ENCODE measurements at regions not wholly inside any gene's neighbourhood (a gene's known extent, or its start where the extent isn't known, plus 50 kb on each side); places are given as distances from the start of the nearest gene placed in this dataset.

- ATAC-seq = no peak
Observed at GRCh38 chr13:47111499-47111898, 214.6 kb upstream of the HTR2A start.

DNA sequence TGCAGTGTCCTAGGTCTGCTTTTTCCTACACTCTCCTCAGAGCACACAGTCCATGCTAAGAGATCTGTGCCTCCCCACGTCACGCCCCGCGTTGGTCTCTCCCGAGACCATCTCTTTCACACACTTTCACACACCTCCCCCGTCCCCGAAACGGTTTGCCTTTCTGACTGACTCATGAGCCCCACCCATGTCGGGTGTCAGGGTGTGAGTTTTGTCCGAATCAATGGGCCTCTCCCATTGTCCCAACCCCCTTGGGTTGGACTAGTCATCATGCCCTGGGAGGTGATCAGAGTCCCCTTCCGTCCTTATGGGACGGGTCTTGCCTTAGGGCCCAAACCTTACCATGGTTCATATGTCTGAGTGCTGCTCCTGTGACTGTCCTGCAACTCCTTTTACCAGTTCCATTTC, 214.0 kb upstream of the HTR2A start:
- ATAC-seq = peak; percentile 82

- ATAC-seq = peak; percentile 73
Observed at GRCh38 chr13:47110141-47110540, 213.3 kb upstream of the HTR2A start.

GRCh38 chr13:47109028-47109427, 212.2 kb upstream of the HTR2A start:
- peak; percentile 76 for ATAC-seq

GRCh38 chr13:47100214-47100853, 203.5 kb upstream of the HTR2A start:
- ATAC-seq = no peak

DNA sequence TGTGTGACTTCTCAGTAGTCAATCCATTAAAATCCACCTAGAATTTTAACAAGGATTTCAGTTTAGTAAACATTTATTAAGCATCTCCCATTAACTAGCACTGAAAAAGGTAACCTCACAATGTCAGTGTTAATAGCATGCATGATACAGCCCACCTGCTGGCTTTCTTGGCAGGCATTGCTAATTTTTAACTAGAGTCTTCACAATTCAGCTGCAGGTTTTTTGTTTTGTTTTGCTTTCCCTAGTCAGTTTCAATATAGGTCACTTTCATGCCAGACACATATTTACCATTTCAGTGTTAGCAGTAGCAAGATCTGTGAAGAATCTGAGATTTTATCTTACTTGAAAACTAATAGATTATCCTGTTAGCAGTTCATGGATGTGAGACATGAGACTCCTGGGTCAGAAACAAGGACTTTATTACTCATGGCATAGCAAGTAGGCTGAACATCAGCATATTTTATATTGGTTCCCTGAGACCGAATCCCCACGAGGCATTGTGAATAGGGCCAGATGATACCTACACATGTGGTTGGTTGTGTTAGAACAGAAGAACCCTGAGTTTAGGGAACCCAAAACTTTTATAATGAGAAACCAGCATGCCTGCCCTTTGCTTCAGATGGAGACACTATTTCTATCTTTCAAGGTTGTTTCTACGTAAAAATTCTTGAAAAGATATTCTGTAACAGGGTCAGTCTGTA, 198.0 kb upstream of the HTR2A start:
- ATAC-seq = no peak

- ATAC-seq = no peak
Observed at GRCh38 chr13:47092202-47092601, 195.3 kb upstream of the HTR2A start.

- no peak for ATAC-seq
Observed at GRCh38 chr13:47087841-47088240, 191.0 kb upstream of the HTR2A start.

- no peak for ATAC-seq
Observed at GRCh38 chr13:47087241-47087640, 190.4 kb upstream of the HTR2A start.

DNA sequence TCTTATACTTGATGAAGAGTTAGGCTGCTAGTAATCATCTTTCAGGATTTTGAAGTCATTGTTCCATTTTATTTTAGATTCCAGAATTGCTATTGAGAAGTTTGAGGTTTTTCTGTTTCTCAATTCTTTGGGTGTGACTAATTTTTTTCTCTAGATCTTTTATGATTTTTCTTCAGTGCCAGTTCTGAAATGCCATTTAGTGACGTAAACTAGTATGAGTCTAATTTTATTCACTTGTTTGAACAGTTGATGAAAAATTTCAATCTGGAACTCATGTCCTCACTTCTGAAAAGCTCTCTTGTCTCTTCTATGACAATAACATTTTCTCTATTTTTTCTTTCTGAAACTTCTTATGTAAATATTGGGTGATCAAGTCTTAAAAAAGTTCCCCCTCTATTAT, 188.5 kb upstream of the HTR2A start:
- no peak for ATAC-seq

DNA sequence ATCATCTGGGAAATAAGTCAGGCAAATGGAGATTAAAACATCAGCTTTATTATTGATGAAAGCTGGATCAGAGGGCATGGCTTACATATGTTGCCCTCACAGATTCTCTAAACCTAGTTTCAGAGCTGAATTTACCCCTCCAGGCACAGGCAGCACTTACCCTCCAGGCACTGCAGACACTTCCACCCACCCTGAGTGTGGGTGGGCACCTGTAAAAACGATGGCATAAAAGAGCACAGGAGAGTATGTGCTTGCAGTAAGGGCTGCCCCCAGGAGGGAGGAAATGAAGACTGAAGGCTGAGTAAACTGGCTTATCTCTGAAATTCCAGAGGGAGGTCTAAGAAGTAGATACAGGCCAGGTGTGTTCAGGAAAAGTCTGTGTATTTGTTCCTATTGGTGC, 185.0 kb upstream of the HTR2A start:
- no peak for ATAC-seq

DNA sequence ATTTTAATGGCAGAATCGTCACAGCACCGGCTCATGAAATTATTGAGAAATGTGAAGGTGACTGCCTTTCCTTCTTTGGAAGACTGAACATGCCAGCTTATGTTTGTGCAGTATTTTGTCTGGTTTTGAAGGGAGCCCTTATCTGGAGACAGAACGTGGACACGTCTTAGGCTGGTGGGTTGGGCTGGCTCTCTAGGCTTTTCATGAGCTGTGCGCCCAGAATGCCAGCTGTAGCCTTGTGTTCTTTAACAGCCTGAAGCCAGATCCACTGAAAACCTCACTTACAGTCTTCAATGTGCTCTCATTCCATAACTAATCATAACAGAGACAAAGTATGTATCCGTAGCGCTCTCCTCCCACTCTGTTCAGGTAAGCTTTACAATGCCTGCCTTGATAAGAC, 184.4 kb upstream of the HTR2A start:
- no peak for ATAC-seq

DNA sequence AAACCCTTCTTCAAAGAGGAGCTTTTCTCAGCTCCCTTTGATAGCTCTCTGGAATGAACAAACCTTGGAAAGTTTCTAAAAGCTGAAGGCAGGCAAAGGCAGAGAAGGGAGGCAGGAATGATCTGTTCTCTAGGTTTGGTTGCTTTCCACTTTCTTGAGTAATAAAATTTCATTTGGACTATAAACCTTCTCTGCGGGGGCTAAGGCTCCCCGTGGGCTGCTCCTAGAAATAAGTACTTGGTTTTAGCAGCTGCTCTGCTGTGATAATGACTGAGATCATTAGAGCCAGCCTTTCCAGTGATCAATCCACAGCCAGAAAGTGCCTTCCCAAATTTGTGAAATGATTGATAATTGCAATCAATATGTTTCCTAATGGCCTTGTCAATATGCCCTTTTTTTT, 183.8 kb upstream of the HTR2A start:
- ATAC-seq = no peak

- no peak for ATAC-seq
Observed at GRCh38 chr13:47076500-47076899, 179.6 kb upstream of the HTR2A start.

GRCh38 chr13:47069133-47069532, 172.3 kb upstream of the HTR2A start:
- ATAC-seq = peak; percentile 98

DNA sequence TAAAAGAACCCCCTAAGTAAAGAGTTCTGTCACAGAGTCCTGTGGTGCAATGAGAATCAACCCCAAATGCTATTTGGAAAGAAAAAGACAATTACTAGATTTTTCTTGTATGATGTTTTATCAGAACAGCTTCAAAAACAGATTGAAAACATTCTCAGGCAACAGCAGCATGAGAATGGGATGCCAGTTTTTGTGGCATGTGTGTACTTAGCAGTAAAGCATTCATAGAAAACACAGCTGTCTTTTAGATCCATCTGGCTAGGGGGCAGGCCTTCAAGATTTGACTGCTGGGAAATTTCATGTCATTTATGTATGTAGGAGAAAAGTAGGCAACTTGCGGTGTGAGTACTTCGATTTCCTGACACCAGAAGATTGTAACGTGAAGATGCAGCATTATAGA, 170.5 kb upstream of the HTR2A start:
- no peak for ATAC-seq

DNA sequence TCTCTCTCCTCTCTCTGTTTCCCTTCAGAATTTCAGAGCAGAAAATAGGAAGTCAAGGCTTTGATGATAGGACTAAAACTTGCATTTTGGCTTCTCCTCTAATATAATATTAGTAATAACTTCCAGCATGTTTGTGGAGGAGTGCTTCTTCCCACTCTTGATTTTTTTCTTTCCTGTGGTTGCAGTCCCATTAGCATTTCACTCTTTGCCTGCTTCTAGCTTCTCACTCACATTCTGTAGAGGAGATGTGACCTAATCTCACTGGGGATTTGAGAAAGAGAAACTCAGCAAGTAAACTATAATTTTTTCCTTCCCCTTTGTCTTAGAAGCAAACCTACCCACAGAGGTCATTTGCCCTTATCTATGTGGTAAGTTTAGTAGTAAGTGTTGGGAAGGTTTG, 169.4 kb upstream of the HTR2A start:
- ATAC-seq = no peak

- ATAC-seq = no peak
Observed at GRCh38 chr13:47064381-47064780, 167.5 kb upstream of the HTR2A start.

GRCh38 chr13:47049276-47049989, 152.6 kb upstream of the HTR2A start:
- ATAC-seq = no peak

GRCh38 chr13:47046706-47047105, 149.9 kb upstream of the HTR2A start:
- ATAC-seq = no peak

GRCh38 chr13:47044842-47045241, 148.0 kb upstream of the HTR2A start:
- ATAC-seq = no peak

GRCh38 chr13:47039106-47039505, 142.3 kb upstream of the HTR2A start:
- ATAC-seq = no peak

- no peak for ATAC-seq
Observed at GRCh38 chr13:47038188-47038587, 141.3 kb upstream of the HTR2A start.

Measured in esophagus mucosa (tissue), 1 donor.